DND-41 (cell line): ENCODE measurements at regions not wholly inside any gene's neighbourhood (a gene's known extent, or its start where the extent isn't known, plus 50 kb on each side); places are given as distances from the start of the nearest gene placed in this dataset.

ENCODE experiments used
- ATAC-seq: fragments of 200-7000 bp; cut with Tn5 transposase; 3 replicates; pipeline ENCODE4 v1.9.1; 2021; ENCODE audit warnings: low read depth; ENCODE audit not compliant: insufficient read depth
- DNase-seq: peaks from one replicate; pipeline ENCODE4 v3.0.0-alpha.2; 2020
- H2AFZ ChIP-seq: 2 replicates; pipeline ENCODE4 v1.6.0; 2012; ENCODE audit warnings: low read depth, low read length
- H3K27ac ChIP-seq: 2 replicates; pipeline ENCODE4 v1.5.1; 2012; ENCODE audit warnings: low read length, inconsistent platforms
- H3K27me3 ChIP-seq: fragments of 200-600 bp; sonication (generic); 2 replicates; pipeline ENCODE4 v1.6.0; 2012; ENCODE audit warnings: low read length, mild to moderate bottlenecking, inconsistent platforms; ENCODE audit not compliant: insufficient read depth, poor library complexity
- H3K36me3 ChIP-seq: 2 replicates; pipeline ENCODE4 v1.5.1; 2012; ENCODE audit warnings: low read length, inconsistent platforms; ENCODE audit not compliant: insufficient read depth
- H3K4me1 ChIP-seq: 2 replicates; pipeline ENCODE4 v1.5.1; 2012; ENCODE audit warnings: mild to moderate bottlenecking, low read length; ENCODE audit not compliant: insufficient read depth
- H3K4me2 ChIP-seq: 2 replicates; pipeline ENCODE4 v1.6.0; 2012; ENCODE audit warnings: mild to moderate bottlenecking, moderate library complexity, low read length, inconsistent platforms; ENCODE audit not compliant: insufficient read depth
- H3K4me3 ChIP-seq, 2 experiments: fragments of 200-600 bp in 1 of 2; shearing (Covaris generic) in 1 of 2; 2 replicates each; pipeline ENCODE4 v1.5.1; 2012 to 2016; ENCODE audit warnings: inconsistent platforms in 2 of 2, low read length in 2 of 2, mild to moderate bottlenecking in 2 of 2, low read depth in 1 of 2, moderate library complexity in 1 of 2
- H3K79me2 ChIP-seq: 2 replicates; pipeline ENCODE4 v1.6.0; 2012; ENCODE audit warnings: low read length, inconsistent platforms; ENCODE audit not compliant: insufficient read depth
- H3K9ac ChIP-seq: 2 replicates; pipeline ENCODE4 v1.6.0; 2012; ENCODE audit warnings: low read depth, mild to moderate bottlenecking, inconsistent platforms, low read length, moderate library complexity
- H3K9me3 ChIP-seq: 2 replicates; pipeline ENCODE4 v1.5.1; 2012; ENCODE audit warnings: low read length, moderate library complexity, mild to moderate bottlenecking, inconsistent platforms; ENCODE audit not compliant: insufficient read depth, severe bottlenecking
- H4K20me1 ChIP-seq: 2 replicates; pipeline ENCODE4 v1.6.0; 2012; ENCODE audit warnings: low read length; ENCODE audit not compliant: insufficient read depth
- EZH2 ChIP-seq: IDR thresholded peaks from 3 replicates; pipeline ENCODE4 v1.6.1; 2012; ENCODE audit warnings: borderline replicate concordance, low read depth, mild to moderate bottlenecking, moderate library complexity, low read length, inconsistent platforms; ENCODE audit not compliant: severe bottlenecking
- TF ChIP-seq, protein P1 (sequence below): IDR thresholded peaks from 2 replicates; pipeline ENCODE4 v1.5.1; 2012; ENCODE audit warnings: borderline replicate concordance, low read length, moderate library complexity, mild to moderate bottlenecking; ENCODE audit not compliant: poor library complexity, severe bottlenecking; ENCODE audit errors: extremely low read depth

DNA sequence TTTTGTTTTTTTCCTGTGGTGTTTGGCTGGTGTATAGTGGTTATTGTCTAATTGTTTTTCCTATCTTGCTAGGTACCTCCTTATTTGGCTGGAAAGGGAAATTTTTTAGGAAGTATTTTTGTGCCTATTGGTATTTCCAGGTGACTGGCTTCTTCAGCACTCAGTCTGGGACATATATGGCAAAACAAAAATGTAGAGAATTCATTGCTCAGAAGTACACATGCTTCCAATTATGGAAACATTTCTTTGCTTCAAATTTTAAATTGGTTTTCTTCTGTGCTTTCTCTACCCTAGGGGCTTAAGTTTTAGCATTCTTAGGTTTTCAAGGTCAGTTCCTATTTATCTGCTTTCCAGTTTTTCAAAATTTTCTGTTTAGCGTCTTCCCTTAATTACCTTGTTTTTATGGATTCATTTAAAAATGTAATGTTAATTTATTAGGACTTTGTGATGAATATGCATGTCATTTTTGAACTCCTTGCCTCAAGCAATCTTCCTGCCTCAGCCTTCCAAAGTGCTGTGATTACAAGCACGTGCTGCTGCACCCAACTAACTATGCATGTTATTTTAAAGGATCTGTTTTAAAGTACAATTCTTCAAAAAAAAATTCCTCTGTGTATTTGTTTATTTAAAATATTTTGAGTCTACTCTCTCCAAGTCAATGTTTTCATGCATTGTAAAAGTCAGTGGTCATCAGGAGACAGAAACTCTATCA lies 231.9 kb upstream of the DPPA4 start:
- Histone ChIP-seq H4K20me1 (no peaks in the 10 kb centered on the region), H3K9me3 (no peaks in the 10 kb centered on the region), H3K79me2 (no peaks in the 10 kb centered on the region), H2AFZ (no peak overlapping the region), H3K4me2 (no peak overlapping the region), H3K27me3 (no peaks in the 10 kb centered on the region), H3K9ac (no peak overlapping the region), H3K4me1 (peaks cover 7% of the 10 kb centered on the region; the same call in 1 of the 2 replicates), H3K36me3 (no peaks in the 10 kb centered on the region), H3K4me3 (no peak overlapping the region), H3K27ac (no peak overlapping the region)
- TF ChIP-seq, protein P1, sequence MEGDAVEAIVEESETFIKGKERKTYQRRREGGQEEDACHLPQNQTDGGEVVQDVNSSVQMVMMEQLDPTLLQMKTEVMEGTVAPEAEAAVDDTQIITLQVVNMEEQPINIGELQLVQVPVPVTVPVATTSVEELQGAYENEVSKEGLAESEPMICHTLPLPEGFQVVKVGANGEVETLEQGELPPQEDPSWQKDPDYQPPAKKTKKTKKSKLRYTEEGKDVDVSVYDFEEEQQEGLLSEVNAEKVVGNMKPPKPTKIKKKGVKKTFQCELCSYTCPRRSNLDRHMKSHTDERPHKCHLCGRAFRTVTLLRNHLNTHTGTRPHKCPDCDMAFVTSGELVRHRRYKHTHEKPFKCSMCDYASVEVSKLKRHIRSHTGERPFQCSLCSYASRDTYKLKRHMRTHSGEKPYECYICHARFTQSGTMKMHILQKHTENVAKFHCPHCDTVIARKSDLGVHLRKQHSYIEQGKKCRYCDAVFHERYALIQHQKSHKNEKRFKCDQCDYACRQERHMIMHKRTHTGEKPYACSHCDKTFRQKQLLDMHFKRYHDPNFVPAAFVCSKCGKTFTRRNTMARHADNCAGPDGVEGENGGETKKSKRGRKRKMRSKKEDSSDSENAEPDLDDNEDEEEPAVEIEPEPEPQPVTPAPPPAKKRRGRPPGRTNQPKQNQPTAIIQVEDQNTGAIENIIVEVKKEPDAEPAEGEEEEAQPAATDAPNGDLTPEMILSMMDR: no peak
- no peak for TF ChIP-seq EZH2
- DNase-seq (no peak), ATAC-seq (no peak)

DNA sequence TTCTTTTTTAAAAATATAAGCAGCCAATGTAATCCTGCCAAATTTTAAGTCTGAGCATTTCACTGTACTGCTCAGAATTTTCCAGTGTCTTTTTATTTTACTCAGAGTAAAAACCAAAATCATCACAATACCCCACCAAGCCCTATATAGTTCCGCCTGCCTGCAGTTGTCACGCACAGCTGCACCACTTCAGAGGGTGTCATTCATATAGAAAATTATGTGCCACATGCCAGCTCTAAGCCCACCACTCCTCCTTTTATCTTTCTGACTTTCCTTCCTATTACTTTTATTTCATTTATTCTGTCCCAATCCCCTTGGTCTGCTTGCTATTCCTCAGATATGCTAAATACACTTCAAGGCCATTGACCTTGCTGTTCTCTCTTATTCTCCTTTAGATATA lies 233.1 kb upstream of the DPPA4 start:
- no peaks in the 10 kb centered on the region for H3K27me3 ChIP-seq
- H3K27ac ChIP-seq: no peak overlapping the region
- TF ChIP-seq, protein P1: no peak
- no peak for TF ChIP-seq EZH2
- ATAC-seq (peak; percentile 64; the same call in 2 of the 3 replicates), DNase-seq (no peak)
- H3K4me1 ChIP-seq: peaks cover 7% of the 10 kb centered on the region; the same call in 1 of the 2 replicates
- H3K36me3 ChIP-seq: no peaks in the 10 kb centered on the region
- H3K4me2 ChIP-seq: no peak overlapping the region
- no peak overlapping the region for H3K4me3 ChIP-seq
- no peak overlapping the region for H3K9ac ChIP-seq
- H2AFZ ChIP-seq: no peak overlapping the region
- H4K20me1 ChIP-seq: no peaks in the 10 kb centered on the region
- H3K9me3 ChIP-seq: no peaks in the 10 kb centered on the region
- no peaks in the 10 kb centered on the region for H3K79me2 ChIP-seq

GRCh38 chr3:109572301-109572700 lies 235.0 kb upstream of the DPPA4 start:
- Histone ChIP-seq H3K9me3 (no peaks in the 10 kb centered on the region), H3K27ac (no peak overlapping the region), H3K4me2 (no peak overlapping the region), H3K79me2 (no peaks in the 10 kb centered on the region), H3K27me3 (no peaks in the 10 kb centered on the region), H3K4me1 (peaks cover 7% of the 10 kb centered on the region; the same call in 1 of the 2 replicates), H3K36me3 (no peaks in the 10 kb centered on the region), H2AFZ (no peak overlapping the region), H3K9ac (no peak overlapping the region), H4K20me1 (no peaks in the 10 kb centered on the region), H3K4me3 (no peak overlapping the region)
- DNase-seq (no peak), ATAC-seq (no peak)
- TF ChIP-seq EZH2: no peak
- TF ChIP-seq, protein P1: no peak

- H2AFZ ChIP-seq: no peak overlapping the region
- no peaks in the 10 kb centered on the region for H3K9me3 ChIP-seq
- no peaks in the 10 kb centered on the region for H4K20me1 ChIP-seq
- H3K27me3 ChIP-seq: no peaks in the 10 kb centered on the region
- no peak overlapping the region for H3K27ac ChIP-seq
- DNase-seq (no peak), ATAC-seq (no peak)
- H3K4me2 ChIP-seq: no peak overlapping the region
- no peaks in the 10 kb centered on the region for H3K79me2 ChIP-seq
- no peak overlapping the region for H3K9ac ChIP-seq
- no peaks in the 10 kb centered on the region for H3K36me3 ChIP-seq
- no peaks in the 10 kb centered on the region for H3K4me1 ChIP-seq
- no peak overlapping the region for H3K4me3 ChIP-seq
- TF ChIP-seq, protein P1: no peak
- no peak for TF ChIP-seq EZH2
Observed at GRCh38 chr3:109596991-109597390, 259.6 kb upstream of the DPPA4 start.
